Right cardiac atrium (tissue), 5 donors: ENCODE measurements at regions not wholly inside any gene's neighbourhood (a gene's known extent, or its start where the extent isn't known, plus 50 kb on each side); places are given as distances from the start of the nearest gene placed in this dataset.

ENCODE experiments used
- ATAC-seq, 2 donors: fragments of 200-7000 bp; cut with Tn5 transposase; one replicate each; pipeline versions ENCODE4 v1.8.0 to v1.9.1; 2020; ENCODE audit warnings: moderate library complexity in 2 of 2, mild to moderate bottlenecking in 1 of 2
- DNase-seq, 3 donors: peaks; one replicate each; pipeline ENCODE4 v3.0.0-alpha.2; 2020
- H3K27ac ChIP-seq: one replicate; pipeline ENCODE4 v1.5.1; 2013; ENCODE audit warnings: mild to moderate bottlenecking, low read length, control low read depth, moderate library complexity
- H3K27me3 ChIP-seq: one replicate; pipeline ENCODE4 v1.6.1; 2013; ENCODE audit not compliant: control insufficient read depth, insufficient read depth
- H3K4me1 ChIP-seq: one replicate; pipeline ENCODE4 v1.6.1; 2013; ENCODE audit warnings: low read length; ENCODE audit not compliant: control insufficient read depth, insufficient read depth
- H3K4me3 ChIP-seq: one replicate; pipeline ENCODE4 v1.5.1; 2013; ENCODE audit warnings: low read length, control low read depth
- H3K9me3 ChIP-seq: one replicate; pipeline ENCODE4 v1.6.1; 2013; ENCODE audit warnings: low read length; ENCODE audit not compliant: control insufficient read depth
- WGBS: extraction: QIAGEN DNeasy Blood & Tissue Kit; methylation state at CpG from one replicate; pipeline ENCODE4 v1.1.7; 2013; 5-methylcytosine and 5-hydroxymethylcytosine counted together
- intact Hi-C, 4 donors: fragments of 100-400 bp; cut with DNase I; formaldehyde crosslinking; loops; one replicate each; pipeline versions ENCODE4 v1.11.0 to v1.14.0; 2022 to 2023
- donor health status: healthy with polysubstance abuse.
- donor health status: DM: no; HTN: yes; CAD: no.
- donor health status: DM: no; HTN: no; CAD: no.
- donor health status: DM: no; HTN: yes; CAD: no; lungs with severe emphysema.
- donor health status: DM: yes; HTN: yes; CAD: no.

DNA sequence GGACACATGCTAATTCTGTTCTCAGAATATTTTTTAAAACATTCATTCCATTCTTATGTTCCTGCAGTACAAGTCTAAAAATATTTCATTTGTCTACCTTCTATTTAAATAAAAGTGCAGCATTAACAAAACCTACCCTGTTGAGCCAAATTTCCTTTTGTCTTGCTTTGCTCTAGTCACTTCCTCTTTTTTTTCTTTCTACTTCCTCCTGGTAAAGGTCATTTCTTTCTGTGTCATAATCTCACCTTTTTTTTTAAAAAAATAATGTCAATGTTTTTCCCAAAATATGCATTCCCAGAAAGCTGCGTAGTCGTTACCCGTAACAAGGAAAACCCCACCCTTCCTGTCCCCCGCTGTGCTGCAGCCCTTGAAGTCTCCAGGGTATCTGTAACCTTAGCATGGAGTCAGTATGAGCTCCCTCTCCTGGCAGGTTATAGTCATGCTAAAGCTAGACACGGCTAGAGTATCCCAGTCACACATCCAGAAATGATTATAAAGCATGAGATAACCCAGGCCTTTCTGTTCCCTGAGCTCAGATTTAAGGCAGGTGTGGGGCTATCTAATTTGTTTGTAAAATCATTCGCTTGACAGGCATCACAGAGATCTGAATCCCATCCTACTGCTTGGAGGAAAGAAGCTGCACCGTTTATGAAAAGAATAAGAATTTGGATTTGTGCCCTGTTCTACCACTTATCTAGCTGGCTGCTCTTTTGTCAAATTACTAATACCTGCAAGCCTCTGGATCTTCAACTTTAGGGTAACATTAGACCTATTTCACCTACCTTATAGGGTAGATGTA lies 51.1 kb upstream of the EED start:
- Histone ChIP-seq H3K27ac (no peak overlapping the region), H3K4me1 (no peaks in the 10 kb centered on the region), H3K27me3 (no peaks in the 10 kb centered on the region), H3K9me3 (no peaks in the 10 kb centered on the region), H3K4me3 (peak overlapping the region; percentile 17)
- ATAC-seq (peak; percentile 98 to 99), DNase-seq (peak; percentile 81 to 86 (median 81))
- intact Hi-C loops, result loop anchor here (2.0 to 5.0 kb wide), 3 partner anchors 126 to 151 kb away; partner anchors contain the start of gene PICALM (in 1 of the 4)
- 12% methylated on average over 7 of the region's 7 CpGs for WGBS

DNA sequence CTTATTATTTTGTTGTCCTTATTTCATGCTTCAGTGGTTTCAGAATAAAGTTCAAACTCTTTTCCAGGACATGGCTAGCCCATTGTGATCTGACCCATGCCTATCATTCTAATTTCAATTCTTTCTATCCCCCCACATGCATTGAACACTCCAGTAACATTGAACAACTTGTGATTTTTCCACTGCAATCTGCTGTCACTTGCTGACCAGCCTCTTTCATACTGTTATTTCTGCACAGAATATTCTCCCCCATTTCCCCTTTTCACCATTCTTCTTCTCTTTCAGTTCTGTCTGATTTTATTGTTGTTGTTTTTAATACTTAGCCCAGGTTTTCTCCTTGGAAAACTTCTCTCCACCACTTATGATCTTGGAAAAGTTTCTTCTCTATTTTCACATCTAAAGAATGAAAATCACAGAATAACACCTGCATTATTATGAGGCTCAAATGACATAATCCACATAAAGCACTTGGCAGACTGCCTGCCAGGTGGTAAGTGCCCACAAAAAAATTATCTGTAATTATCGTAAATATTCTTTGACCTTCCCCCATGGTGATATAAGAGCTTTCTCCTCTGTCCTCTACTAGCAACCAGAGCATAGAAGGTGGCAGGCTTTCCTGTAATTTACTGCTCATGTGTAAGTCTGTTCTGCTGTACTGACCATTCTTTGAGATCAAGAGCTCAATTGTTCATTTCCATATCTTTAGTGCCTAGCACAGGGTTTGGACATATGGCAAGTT lies 51.9 kb upstream of the EED start:
- DNase-seq (no peak), ATAC-seq (peak; percentile 18 to 35)
- 59% methylated on average over 1 of the region's 1 CpG for WGBS
- no peaks in the 10 kb centered on the region for H3K4me1 ChIP-seq
- H3K4me3 ChIP-seq, result no peak overlapping the region
- intact Hi-C loops, result loop anchor here (2.0 to 5.0 kb wide), 3 partner anchors 125 to 150 kb away; partner anchors contain the start of gene PICALM (in 1 of the 4)
- H3K27ac ChIP-seq, result no peak overlapping the region
- H3K9me3 ChIP-seq, result no peaks in the 10 kb centered on the region
- H3K27me3 ChIP-seq, result no peaks in the 10 kb centered on the region

DNA sequence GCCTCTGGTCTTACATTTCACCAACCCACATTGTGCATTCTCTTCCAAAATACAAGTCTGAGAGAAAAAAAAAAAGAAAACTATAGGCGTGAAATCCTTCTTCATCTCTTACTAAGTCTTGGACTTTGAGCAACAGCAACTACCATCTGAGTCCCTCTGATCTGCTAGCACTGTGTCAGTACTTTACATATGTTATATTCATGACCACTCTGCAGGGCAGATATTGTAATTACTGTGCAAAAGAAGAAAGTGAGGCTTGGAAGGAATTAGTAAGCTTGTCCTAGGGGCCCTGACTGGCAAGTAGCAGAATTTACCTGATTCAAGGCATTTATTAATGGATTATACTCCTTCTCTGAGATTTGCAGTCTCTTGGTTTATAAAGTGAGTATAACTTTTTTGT lies 52.7 kb upstream of the EED start:
- H3K4me1 ChIP-seq, result no peaks in the 10 kb centered on the region
- intact Hi-C loops, result loop anchor here (2.0 to 5.0 kb wide), 3 partner anchors 125 to 150 kb away; partner anchors contain the start of gene PICALM (in 1 of the 4)
- no peak for DNase-seq

DNA sequence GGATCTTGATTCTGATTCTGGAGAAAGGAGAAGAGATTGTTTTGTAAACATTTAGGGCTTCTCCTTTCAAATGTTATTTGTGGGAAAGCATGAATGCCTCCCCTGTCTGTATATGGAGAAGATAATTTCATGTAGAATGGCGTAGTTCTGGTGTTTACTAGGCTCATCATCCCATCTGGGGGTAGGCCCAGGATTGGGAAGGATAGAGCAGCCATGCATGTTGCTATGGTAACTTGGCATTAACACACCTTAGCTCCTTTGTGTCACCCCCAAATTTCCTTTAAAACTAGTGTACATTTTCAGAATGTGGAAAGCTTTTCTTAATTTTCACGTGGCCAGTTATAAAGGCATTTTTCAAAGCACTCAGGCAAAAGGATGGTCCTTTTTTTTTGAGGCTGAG lies 57.5 kb upstream of the EED start:
- no peaks in the 10 kb centered on the region for H3K9me3 ChIP-seq
- no peak overlapping the region for H3K4me3 ChIP-seq
- no peak overlapping the region for H3K27ac ChIP-seq
- 95% methylated on average over 2 of the region's 2 CpGs for WGBS
- intact Hi-C loops, result no loop called here
- DNase-seq (no peak), ATAC-seq (no peak)
- peaks cover 4% of the 10 kb centered on the region for H3K4me1 ChIP-seq
- H3K27me3 ChIP-seq, result no peaks in the 10 kb centered on the region

More for the DNA sequence above, 52.7 kb upstream of the EED start:
- H3K4me3 ChIP-seq, result no peak overlapping the region
- H3K27me3 ChIP-seq, result no peaks in the 10 kb centered on the region
- no peak for ATAC-seq
- 96% methylated on average over 1 of the region's 1 CpG for WGBS
- H3K27ac ChIP-seq, result no peak overlapping the region
- no peaks in the 10 kb centered on the region for H3K9me3 ChIP-seq

DNA sequence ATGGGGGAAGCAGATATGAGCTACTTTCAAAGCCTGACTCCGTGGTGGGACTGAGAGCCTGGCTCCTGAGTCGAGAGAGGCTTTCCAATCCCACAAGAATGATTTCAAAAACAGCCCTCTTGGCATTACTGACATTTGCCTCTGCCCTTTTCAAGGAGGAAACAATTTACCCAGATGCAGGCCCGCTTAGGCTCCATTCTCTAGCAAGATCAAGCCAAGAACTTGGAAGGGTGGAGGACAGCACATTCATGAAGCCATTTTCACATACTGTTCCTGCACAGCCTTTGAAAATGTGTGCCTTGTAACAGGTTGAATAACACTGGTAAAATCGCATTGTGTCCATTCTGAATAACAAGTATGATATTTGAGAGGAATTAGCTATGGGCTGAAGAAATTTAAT lies 58.2 kb upstream of the EED start:
- H3K27ac ChIP-seq, result no peak overlapping the region
- intact Hi-C loops, result no loop called here
- WGBS, result 52% methylated on average over 4 of the region's 4 CpGs
- no peak for ATAC-seq
- DNase-seq, result no peak
- H3K27me3 ChIP-seq, result no peaks in the 10 kb centered on the region
- no peaks in the 10 kb centered on the region for H3K9me3 ChIP-seq
- H3K4me3 ChIP-seq, result no peak overlapping the region
- peaks cover 4% of the 10 kb centered on the region for H3K4me1 ChIP-seq

DNA sequence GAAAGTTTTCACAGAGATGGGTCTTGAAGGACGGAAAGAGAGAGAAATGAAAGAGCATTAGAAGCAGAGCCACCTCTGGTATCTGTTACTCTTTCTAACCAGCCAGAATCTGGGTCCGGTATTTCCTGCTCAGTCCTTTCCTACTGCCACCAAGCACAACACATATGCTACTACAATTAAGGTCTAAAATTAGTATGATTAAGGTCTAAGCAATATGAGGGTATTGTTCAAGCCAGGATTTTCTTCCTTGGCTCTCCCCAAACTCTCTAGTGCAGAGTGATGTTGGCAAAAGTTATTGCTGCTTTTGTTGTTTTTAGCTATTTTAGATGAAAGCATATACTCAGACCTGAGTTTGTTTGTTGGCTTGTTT lies 59.2 kb upstream of the EED start:
- H3K4me3 ChIP-seq, result no peak overlapping the region
- no peaks in the 10 kb centered on the region for H3K9me3 ChIP-seq
- no peak for DNase-seq
- peaks cover 4% of the 10 kb centered on the region for H3K4me1 ChIP-seq
- intact Hi-C loops, result no loop called here
- no peaks in the 10 kb centered on the region for H3K27me3 ChIP-seq
- 40% methylated on average over 2 of the region's 2 CpGs for WGBS
- no peak overlapping the region for H3K27ac ChIP-seq
- no peak for ATAC-seq

DNA sequence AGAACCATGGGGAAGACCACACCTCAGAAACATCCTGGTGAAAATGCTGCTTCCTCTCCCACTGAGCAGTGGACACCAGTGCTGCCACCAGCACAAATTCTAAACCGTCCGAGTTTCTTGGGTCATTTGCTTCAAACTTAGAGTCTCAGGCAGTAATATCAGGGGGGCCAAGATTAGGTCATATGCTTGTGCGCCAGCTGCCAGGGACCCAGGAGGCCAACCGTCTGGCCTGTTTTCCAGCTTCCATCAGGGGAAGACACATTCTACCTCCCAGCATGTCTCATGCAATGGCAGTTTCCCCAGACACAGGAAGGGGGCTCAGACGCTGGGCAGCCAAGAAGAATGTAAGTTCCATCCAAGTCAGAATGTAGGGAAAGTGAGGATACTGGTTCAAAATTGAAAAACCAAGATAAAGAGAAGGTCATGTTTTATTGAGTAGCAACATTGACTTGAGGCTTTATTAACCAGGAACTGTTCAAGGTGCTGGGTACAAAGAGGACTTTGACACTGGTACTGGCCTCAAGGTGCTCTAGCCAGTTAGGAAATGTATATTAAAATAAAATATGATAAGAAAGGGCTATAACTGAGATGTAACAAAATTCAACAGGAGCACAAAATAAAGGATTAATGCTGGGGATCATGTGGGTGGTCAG lies 59.7 kb upstream of the EED start:
- intact Hi-C loops, result no loop called here
- H3K4me1 ChIP-seq, result peaks cover 4% of the 10 kb centered on the region
- peak; percentile 39 to 71 (median 69) for DNase-seq
- WGBS, result 54% methylated on average over 5 of the region's 5 CpGs
- no peaks in the 10 kb centered on the region for H3K9me3 ChIP-seq
- H3K27ac ChIP-seq, result no peak overlapping the region
- peak; percentile 65 to 66 for ATAC-seq
- H3K27me3 ChIP-seq, result no peaks in the 10 kb centered on the region
- no peak overlapping the region for H3K4me3 ChIP-seq

DNA sequence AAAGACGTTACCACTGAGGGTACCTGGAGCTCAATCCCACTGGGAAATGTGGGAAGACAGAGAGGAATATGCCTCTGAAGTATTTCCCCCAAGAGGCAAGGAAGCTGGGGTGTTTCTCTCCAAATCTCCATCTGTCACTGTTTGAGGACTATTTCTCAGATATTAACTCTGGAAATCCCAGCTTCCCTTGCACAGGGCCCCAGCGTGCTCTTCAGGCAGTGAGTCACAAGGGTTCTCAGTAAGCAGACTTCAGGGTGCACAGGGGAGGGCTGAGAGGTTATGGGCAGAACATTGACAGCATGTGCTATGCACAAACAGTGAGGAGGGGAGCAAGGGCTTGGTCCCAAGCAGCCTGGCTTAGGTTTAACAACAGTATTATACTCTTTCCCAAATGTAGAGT lies 60.9 kb upstream of the EED start:
- ATAC-seq (peak in 1 of 2 donors; percentile 45), DNase-seq (no peak)
- no peaks in the 10 kb centered on the region for H3K9me3 ChIP-seq
- intact Hi-C loops, result no loop called here
- H3K27ac ChIP-seq, result no peak overlapping the region
- H3K4me3 ChIP-seq, result no peak overlapping the region
- no peaks in the 10 kb centered on the region for H3K27me3 ChIP-seq
- 73% methylated on average over 2 of the region's 2 CpGs for WGBS
- peaks cover 4% of the 10 kb centered on the region for H3K4me1 ChIP-seq

DNA sequence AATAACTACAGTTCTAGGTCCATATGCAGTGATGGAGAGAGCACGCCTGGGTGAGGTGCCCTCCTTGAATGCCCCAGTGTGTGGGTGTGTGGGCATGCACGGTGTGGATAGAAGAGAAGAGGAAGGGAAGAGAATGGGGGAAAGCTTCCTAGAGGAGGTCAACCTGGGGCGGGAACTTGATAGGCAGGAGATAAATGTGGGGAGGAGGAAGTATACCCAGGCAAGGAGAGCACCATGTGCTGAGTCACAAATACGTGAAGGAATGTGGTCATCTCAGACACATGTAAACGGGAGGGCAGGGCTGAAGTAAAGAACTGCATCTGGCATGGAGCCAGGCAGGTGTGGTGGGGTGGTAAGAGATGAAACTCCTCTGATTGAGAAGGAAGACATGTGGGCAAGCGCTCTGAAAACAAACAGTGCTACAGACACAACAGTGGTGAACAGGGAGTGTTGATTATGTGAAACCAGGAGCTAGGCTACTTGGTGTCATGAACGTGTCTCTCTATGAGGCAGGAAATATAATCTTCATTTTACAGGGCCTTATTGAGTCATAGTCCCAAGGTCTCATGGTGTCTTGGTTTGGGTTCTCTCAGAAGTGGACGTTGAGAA lies 61.5 kb upstream of the EED start:
- no peak overlapping the region for H3K27ac ChIP-seq
- intact Hi-C loops, result no loop called here
- no peaks in the 10 kb centered on the region for H3K9me3 ChIP-seq
- ATAC-seq (peak in 1 of 2 donors; percentile 18), DNase-seq (no peak)
- H3K27me3 ChIP-seq, result no peaks in the 10 kb centered on the region
- no peak overlapping the region for H3K4me3 ChIP-seq
- peaks cover 4% of the 10 kb centered on the region for H3K4me1 ChIP-seq
- WGBS, result 80% methylated on average over 8 of the region's 8 CpGs

DNA sequence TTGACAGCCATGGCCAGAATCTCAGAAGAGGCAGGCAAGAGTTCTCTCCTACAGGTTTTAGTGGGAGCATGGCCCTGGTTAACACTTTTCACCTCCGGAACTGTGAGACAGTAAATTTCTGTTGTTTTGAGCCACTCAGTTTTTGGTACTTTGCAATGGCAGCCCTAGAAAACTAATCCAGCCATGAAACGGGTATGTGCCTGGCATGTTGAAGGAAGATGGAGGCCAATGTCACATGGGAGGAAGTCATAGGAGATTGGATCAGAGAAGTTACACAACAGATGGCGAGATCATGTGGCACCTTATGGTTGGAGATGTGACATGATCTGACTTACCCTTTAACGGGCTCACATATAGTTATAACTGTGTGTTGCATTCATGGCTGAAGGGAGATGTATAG lies 63.2 kb upstream of the EED start:
- ATAC-seq (no peak), DNase-seq (no peak)
- intact Hi-C loops, result no loop called here
- Histone ChIP-seq H3K9me3 (no peaks in the 10 kb centered on the region), H3K27me3 (no peaks in the 10 kb centered on the region), H3K4me3 (no peak overlapping the region), H3K27ac (no peak overlapping the region), H3K4me1 (peaks cover 4% of the 10 kb centered on the region)
- WGBS, result 96% methylated on average over 4 of the region's 4 CpGs
